NCI-H82 treated with DMSO at 0.1 percent for 48 hours (cell line): ENCODE measurements at regions not wholly inside any gene's neighbourhood (a gene's known extent, or its start where the extent isn't known, plus 50 kb on each side); places are given as distances from the start of the nearest gene placed in this dataset.
"Not testable (repeated sequence)": the region's sequence is repeated elsewhere in the genome, so short reads cannot be mapped to it uniquely, and the experiment has no call there.

ENCODE experiments used
- DNase-seq: peaks from one replicate; lab custom pipeline; 2025; ENCODE audit not compliant: unreplicated experiment; lab: John Stamatoyannopoulos, UW

DNA sequence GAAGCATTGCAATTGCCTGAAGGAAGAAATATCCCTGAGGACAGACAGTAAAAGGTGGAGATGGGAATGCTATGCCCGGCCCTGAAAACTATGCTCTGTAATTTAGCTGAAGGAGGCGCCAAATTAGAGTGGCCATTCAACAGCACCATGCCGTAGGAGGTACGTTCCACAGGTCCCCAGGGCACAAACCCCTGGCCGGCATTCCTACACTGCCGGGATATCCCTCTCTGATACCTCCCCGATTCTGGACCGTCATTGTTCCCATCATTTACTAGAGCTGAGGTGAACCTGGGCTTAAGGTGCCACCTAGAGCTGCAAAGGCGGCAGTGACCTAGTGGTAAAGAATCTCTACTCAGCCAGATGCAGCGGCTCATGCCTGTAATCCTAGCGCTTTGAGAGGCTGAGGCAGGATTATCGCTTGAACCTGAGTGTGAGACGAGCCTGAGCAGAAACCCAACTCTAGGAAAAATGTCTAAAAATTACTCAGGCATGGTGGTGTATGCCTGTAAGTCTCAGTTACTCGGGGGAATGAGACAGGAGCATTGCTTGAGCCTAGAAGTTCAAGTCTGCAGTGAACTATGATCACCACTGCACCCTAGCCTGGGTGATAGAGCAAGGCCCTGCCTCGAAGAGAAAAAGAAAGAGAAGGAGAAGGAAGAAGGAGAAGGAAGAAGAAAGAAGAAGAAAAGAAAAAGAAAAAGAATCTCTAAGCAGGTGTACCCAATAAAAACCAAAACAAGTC lies 53.0 kb upstream of the TNKS2 start:
- peak; percentile 20 for DNase-seq

DNA sequence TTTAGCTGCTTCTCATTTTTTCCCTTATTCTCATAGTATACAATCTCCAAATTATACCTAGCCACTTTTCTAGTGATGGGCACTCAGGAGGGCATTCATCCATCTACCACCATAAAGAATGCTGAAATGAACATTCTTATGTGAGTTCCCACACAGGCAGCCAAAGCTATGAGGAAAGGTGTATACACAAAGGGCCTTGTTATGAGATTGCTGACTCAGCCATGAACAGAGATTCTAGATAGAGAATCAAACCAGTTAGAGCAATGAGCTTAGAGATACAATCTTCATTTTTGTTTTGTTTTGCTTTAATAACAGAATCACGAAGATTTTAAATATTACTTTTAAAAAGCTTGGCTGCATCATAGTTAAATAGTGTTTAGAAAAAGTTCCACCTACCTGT lies 54.8 kb upstream of the TNKS2 start:
- no peak for DNase-seq

DNA sequence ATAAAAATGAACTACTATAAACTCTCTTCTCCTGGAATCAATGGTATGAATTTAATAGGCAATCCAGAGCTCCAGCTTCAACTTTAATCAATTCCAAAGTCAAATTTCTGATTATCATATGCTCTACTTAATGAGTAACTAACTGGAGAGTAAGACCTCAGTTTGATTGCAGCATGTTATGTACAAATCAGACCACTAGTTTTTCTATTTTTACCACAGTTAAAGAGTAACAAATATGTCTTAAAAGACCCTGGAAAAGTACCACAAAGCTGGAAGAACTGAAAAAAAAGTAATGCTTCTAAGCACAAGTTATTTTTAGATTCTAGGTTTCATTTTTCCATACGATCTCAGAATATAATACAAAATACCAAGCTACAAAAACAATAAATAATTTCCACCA lies 56.0 kb upstream of the TNKS2 start:
- DNase-seq = no peak

DNA sequence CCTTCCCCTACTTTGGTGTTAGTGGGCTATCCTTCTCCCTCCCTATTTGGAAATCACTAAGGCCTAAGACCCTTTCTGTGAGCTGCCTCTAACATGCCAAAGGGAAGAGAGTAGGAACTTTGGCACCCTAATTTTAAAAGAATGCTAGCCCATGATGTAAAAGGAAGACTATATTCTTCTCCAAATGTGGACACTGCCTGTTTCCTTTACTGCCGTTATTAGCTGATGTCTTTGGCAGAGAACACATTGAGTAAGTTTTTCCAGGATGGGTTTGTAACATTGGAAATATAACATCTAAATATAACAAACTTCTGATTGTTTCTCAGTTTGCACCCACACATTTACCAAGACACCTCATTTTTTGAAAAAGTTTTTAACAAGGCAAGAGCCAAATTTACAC lies 56.9 kb upstream of the TNKS2 start:
- DNase-seq = no peak

DNA sequence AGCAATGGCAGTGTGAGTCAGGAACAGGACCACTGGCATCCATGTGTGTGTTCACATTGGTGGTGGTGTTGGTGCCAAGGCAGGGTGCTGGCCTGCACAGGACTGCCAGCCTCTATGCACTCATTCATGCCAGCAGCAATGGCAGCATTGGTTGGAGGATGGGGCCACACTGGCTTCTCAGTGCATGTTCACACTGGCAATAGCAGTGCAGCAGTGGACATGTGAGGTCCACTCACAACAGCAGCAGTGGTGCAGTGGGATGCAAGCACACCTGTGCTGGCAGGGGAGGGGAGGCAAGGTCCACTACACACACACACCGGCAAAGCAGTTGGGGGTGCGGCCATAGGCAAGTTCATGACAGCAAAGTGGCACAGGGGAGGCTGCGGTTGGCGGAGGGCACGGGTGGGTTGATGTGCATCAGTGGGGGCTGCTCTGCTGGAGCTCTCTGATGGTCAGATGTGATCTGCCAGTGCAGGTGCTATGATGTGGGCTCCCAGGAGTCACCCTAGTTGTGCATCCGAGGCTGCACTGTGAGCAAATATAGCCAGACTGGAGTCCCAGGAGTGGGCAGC lies 57.8 kb upstream of the TNKS2 start:
- no peak for DNase-seq

DNA sequence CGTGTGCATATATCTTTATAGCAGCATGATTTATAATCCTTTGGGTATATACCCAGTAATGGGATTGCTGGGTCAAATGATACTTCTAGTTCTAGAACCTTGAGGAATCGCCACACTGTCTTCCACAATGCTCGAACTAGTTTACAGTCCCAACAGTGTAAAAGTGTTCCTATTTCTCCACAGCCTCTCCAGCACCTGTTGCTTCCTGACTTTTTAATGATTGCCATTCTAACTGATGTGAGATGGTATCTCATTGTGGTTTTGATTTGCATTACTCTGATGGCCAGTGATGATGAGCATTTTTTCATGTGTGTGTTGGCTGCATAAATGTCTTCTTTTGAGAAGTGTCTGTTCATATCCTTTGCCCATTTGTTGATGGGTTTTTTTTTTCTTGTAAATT lies 66.0 kb upstream of the TNKS2 start:
- DNase-seq = not testable (repeated sequence)

- DNase-seq = not testable (repeated sequence)
These were observed 68.9 kb upstream of the TNKS2 start for GRCh38 chr10:91729339-91729738.

- no peak for DNase-seq
These were observed 71.9 kb upstream of the TNKS2 start for GRCh38 chr10:91726355-91726754.

GRCh38 chr10:91724933-91725332 lies 73.3 kb upstream of the TNKS2 start:
- no peak for DNase-seq

- DNase-seq = no peak
These were observed 80.7 kb upstream of the PPP1R3C start for GRCh38 chr10:91713461-91714072.

- no peak for DNase-seq
These were observed 79.2 kb upstream of the PPP1R3C start for GRCh38 chr10:91711885-91712680.

- DNase-seq = no peak
These were observed 76.5 kb upstream of the PPP1R3C start for GRCh38 chr10:91709394-91709798.

- no peak for DNase-seq
These were observed 75.4 kb upstream of the PPP1R3C start for GRCh38 chr10:91708174-91708861.

GRCh38 chr10:91707236-91707635 lies 74.4 kb upstream of the PPP1R3C start:
- no peak for DNase-seq

- DNase-seq = no peak
These were observed 73.2 kb upstream of the PPP1R3C start for GRCh38 chr10:91705948-91706670.

- no peak for DNase-seq
These were observed 69.7 kb upstream of the PPP1R3C start for GRCh38 chr10:91702620-91703019.

GRCh38 chr10:91700788-91701444 lies 68.0 kb upstream of the PPP1R3C start:
- no peak for DNase-seq

DNA sequence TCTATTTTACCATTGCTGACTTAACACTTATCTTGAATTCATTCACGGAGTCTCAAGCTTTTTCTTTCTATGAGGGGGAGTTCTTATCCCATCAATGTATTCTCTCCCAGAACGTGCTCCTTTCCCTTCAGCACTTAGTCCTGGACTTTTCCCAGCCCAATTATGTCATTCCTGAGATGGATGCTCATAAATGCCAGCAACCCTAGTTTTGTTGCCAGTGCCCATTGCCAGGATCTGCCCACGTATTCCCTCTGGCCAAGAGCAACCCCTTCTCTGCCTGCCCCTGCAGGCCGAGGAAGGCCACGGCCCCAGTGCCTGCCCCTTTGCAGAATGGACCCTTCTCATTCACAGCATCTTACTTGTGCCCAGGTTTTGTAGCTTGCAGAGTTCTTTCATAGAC lies 67.4 kb upstream of the PPP1R3C start:
- no peak for DNase-seq

- DNase-seq = no peak
These were observed 65.4 kb upstream of the PPP1R3C start for GRCh38 chr10:91698258-91698657.
